Adrenal gland (tissue), 9 donors: ENCODE measurements at regions not wholly inside any gene's neighbourhood (a gene's known extent, or its start where the extent isn't known, plus 50 kb on each side); places are given as distances from the start of the nearest gene placed in this dataset.
"Not testable (repeated sequence)": the region's sequence is repeated elsewhere in the genome, so short reads cannot be mapped to it uniquely, and the experiment has no call there.

Experiments
- DNase-seq, 7 donors: peaks; one replicate each; pipeline ENCODE4 v3.0.0-alpha.2; 2019 to 2020
- H3K27ac ChIP-seq, 5 donors: fragments of 200-600 bp; sonication (generic) in 4 of 5; 1 replicate in 3 of 5; 2 replicates in 2 of 5; pipeline versions ENCODE4 v1.5.1 to v1.8.0; 2016 to 2020; ENCODE audit warnings: mild to moderate bottlenecking in 1 of 5
- H3K27me3 ChIP-seq: fragments of 200-600 bp; 2 replicates; pipeline ENCODE4 v1.8.0; 2021
- H3K36me3 ChIP-seq, 2 donors: fragments of 200-600 bp; replicated peaks in 1 of 2; 1 replicate in 1 of 2; 2 replicates in 1 of 2; pipeline versions ENCODE4 v1.5.1 to v1.8.0; 2018 to 2022
- H3K4me1 ChIP-seq, 2 donors: fragments of 200-600 bp; replicated peaks in 1 of 2; 1 replicate in 1 of 2; 2 replicates in 1 of 2; pipeline versions ENCODE4 v1.5.1 to v1.8.0; 2018 to 2021
- H3K4me3 ChIP-seq, 4 donors: fragments of 200-600 bp; sonication (generic) in 3 of 4; one replicate each; pipeline ENCODE4 v1.5.1; 2016 to 2018
- H3K9me3 ChIP-seq, 3 donors: fragments of 200-600 bp; sonication (generic) in 1 of 3; replicated peaks in 1 of 3; 1 replicate in 2 of 3; 2 replicates in 1 of 3; pipeline versions ENCODE4 v1.5.1 to v1.8.0; 2016 to 2021
- POLR2A ChIP-seq, 2 donors: fragments of 450-650 bp; IDR thresholded peaks; one replicate each; pipeline ENCODE4 v1.6.1; 2017; ENCODE audit warnings: antibody characterized with exemption in 2 of 2, mild to moderate bottlenecking in 2 of 2, moderate library complexity in 1 of 2
- WGBS, 4 donors: extraction: QIAGEN DNeasy Blood & Tissue Kit in 2 of 4; methylation state at CpG; one replicate each; pipeline versions ENCODE4 v1.1.5 to v1.1.7; 2013 to 2017; 5-methylcytosine and 5-hydroxymethylcytosine counted together
- intact Hi-C, 2 donors: fragments of 100-400 bp; cut with DNase I; formaldehyde crosslinking; loops; one replicate each; pipeline versions ENCODE4 v1.14.1 to v1.15.0; 2022 to 2023
- TF ChIP-seq, protein P1 (sequence below), 6 experiments: fragments of 450-650 bp in 4 of 6; fragments of 200-600 bp in 2 of 6; sonication (generic) in 1 of 6; IDR thresholded peaks; 1 replicate in 5 of 6; 2 replicates in 1 of 6; pipeline versions ENCODE4 v1.5.1 to v1.8.0; 2016 to 2021; ENCODE audit warnings: antibody characterized with exemption in 6 of 6, mild to moderate bottlenecking in 2 of 6, moderate library complexity in 1 of 6
- donor health status: healthy with polysubstance abuse.
- donor health status: Bipolar disorder and iron deficiency.
- donor health status: DM: yes; HTN: yes; CAD: no.
- donor health status: DM: no; HTN: no; CAD: no.
- donor health status: DM: no; HTN: no; CAD: no.

DNA sequence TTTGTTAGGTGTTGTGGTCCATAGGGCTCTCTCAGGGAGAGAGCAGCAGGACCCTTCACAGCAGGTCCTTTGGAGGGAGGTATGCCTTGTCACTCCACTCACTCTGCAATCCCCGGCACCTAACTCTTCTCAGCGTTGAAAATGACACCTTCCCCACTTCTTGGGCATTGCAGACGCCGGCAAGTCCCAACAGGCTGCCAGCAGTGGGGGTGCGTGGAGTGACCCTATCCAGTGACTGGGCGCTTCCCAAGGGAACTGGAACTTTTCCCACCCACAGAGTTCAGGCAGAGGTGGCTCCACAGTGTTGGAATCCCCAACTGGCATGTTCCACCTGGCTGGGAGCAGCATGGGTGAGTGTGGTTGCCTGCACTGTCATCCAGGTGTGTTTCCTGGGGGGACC is 705.1 kb upstream of the FRG1 start:
- intact Hi-C loops: no loop called here
- WGBS, 4 donors: 91 to 100% (median 96%) methylated on average over 1 to 6 of the region's 6 CpGs
- DNase-seq: no peak
- Histone ChIP-seq H3K9me3 (no peaks in the 10 kb centered on the region), H3K27ac (no peak overlapping the region), H3K4me3 (no peak overlapping the region), H3K36me3 (no peaks in the 10 kb centered on the region), H3K4me1 (no peaks in the 10 kb centered on the region), H3K27me3 (no peaks in the 10 kb centered on the region)
- TF ChIP-seq POLR2A (IDR thresholded peaks at IDR 0.05): no peak
- TF ChIP-seq, protein P1, sequence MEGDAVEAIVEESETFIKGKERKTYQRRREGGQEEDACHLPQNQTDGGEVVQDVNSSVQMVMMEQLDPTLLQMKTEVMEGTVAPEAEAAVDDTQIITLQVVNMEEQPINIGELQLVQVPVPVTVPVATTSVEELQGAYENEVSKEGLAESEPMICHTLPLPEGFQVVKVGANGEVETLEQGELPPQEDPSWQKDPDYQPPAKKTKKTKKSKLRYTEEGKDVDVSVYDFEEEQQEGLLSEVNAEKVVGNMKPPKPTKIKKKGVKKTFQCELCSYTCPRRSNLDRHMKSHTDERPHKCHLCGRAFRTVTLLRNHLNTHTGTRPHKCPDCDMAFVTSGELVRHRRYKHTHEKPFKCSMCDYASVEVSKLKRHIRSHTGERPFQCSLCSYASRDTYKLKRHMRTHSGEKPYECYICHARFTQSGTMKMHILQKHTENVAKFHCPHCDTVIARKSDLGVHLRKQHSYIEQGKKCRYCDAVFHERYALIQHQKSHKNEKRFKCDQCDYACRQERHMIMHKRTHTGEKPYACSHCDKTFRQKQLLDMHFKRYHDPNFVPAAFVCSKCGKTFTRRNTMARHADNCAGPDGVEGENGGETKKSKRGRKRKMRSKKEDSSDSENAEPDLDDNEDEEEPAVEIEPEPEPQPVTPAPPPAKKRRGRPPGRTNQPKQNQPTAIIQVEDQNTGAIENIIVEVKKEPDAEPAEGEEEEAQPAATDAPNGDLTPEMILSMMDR (IDR thresholded peaks at IDR 0.05): no peak

DNA sequence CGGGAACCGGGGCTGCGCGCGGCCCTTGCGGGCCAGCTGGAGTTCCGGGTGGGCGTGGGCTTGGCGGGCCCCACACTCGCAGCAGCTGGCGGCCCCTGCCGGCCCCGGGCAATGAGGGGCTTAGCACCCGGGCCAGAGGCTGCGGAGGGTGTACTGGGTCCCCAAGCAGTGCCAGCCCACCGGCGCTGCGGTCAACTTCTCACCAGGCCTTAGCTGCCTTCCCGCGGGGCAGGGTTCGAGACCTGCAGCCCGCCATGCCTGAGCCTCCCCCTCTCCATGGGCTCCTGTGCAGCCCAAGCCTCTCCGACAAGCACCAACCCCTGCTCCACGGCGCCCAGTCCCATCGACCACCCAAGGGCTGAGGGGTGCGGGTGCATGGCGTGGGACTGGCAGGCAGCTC is 704.4 kb upstream of the FRG1 start:
- H3K4me3 ChIP-seq, H3K27ac ChIP-seq, H3K27me3 ChIP-seq, DNase-seq, H3K36me3 ChIP-seq, H3K4me1 ChIP-seq, H3K9me3 ChIP-seq, intact Hi-C loops: not testable (repeated sequence)
- WGBS, 4 donors: 96 to 98% (median 97%) methylated on average over 10 to 28 of the region's 28 CpGs

DNA sequence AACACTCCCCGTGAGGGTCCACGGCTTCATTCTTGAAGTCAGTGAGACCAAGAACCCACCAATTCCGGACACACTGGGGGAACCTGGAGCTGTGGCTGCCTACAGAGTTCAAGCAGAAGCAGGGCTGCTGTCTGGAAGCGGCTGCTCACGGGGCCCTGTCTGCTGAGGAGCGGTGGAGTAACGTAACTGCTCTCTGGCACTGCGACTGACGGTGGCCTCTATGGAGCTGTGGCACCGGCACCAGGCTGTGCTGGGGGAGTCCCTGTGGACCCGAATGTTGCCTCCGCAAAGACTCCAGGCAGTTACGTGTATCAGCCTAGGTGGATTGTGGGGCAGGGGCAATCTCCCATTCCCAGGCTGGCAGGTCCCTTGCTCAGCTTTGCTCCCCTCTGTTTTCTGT is 703.3 kb upstream of the FRG1 start:
- no peak overlapping the region for H3K4me3 ChIP-seq
- 89 to 92% (median 91%) methylated on average over 12 to 13 of the region's 13 CpGs for WGBS, 4 donors
- no peaks in the 10 kb centered on the region for H3K4me1 ChIP-seq
- no peaks in the 10 kb centered on the region for H3K36me3 ChIP-seq
- intact Hi-C loops: no loop called here
- H3K9me3 ChIP-seq: no peaks in the 10 kb centered on the region
- TF ChIP-seq, protein P1 (IDR thresholded peaks at IDR 0.05): no peak
- DNase-seq: no peak
- H3K27ac ChIP-seq: no peak overlapping the region
- H3K27me3 ChIP-seq: no peaks in the 10 kb centered on the region

DNA sequence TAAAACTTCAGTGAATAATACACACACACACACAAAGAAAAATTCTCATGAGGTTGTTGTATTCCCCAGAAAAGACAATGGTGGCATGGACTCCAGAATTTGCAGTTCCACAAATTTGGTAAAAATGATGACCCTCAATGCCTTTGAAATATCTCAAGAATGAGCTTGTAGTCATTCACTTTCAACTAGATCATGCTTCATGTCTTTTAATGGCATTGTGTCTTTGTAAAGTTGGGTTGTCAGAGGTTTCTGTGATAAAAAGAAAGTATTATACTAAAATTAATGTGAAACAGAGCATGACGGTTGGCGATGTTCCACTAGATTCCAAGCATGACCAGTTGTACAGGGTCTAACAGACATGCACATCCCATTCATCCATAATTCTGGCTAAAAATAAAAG is 685.0 kb upstream of the FRG1 start:
- intact Hi-C loops: no loop called here
- Histone ChIP-seq H3K27me3 (no peaks in the 10 kb centered on the region), H3K27ac (no peak overlapping the region), H3K9me3 (no peaks in the 10 kb centered on the region), H3K4me1 (no peaks in the 10 kb centered on the region), H3K36me3 (no peaks in the 10 kb centered on the region), H3K4me3 (no peak overlapping the region)
- DNase-seq: no peak
- TF ChIP-seq POLR2A (IDR thresholded peaks at IDR 0.05): no peak
- TF ChIP-seq, protein P1 (IDR thresholded peaks at IDR 0.05): no peak
- WGBS, 4 donors: 83 to 91% (median 85%) methylated on average over 2 of the region's 2 CpGs

DNA sequence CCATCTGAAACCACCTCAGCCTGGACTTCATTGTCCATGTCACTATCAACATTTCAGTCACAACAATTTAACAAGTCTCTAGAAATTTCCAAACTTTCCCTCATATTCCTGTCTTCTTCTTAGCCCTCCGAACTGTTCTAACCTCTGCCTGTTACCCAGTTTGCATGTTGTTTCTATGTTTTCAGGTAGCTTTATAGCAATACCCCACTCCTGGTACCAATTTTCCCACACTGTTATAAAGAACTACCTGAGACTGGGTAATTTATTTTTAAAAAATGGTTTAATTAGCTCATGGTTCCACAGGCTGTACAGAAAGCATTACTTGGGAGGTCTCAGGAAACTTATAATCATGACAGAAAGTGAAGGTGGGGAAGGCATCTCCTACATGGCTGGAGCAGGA is 679.2 kb upstream of the FRG1 start:
- no peak for TF ChIP-seq POLR2A (IDR thresholded peaks at IDR 0.05)
- TF ChIP-seq, protein P1 (IDR thresholded peaks at IDR 0.05): no peak
- Histone ChIP-seq H3K4me1 (no peaks in the 10 kb centered on the region), H3K9me3 (no peaks in the 10 kb centered on the region), H3K27ac (no peak overlapping the region), H3K4me3 (no peak overlapping the region), H3K27me3 (no peaks in the 10 kb centered on the region), H3K36me3 (no peaks in the 10 kb centered on the region)
- DNase-seq: no peak
- intact Hi-C loops: no loop called here
- 68 to 76% (median 73%) methylated on average over 1 of the region's 1 CpG for WGBS, 4 donors
